ENCODE measurements at regions not wholly inside any gene's neighbourhood (a gene's known extent, or its start where the extent isn't known, plus 50 kb on each side); places are given as distances from the start of the nearest gene placed in this dataset.
"Not testable (repeated sequence)": the region's sequence is repeated elsewhere in the genome, so short reads cannot be mapped to it uniquely, and the experiment has no call there.

DNA sequence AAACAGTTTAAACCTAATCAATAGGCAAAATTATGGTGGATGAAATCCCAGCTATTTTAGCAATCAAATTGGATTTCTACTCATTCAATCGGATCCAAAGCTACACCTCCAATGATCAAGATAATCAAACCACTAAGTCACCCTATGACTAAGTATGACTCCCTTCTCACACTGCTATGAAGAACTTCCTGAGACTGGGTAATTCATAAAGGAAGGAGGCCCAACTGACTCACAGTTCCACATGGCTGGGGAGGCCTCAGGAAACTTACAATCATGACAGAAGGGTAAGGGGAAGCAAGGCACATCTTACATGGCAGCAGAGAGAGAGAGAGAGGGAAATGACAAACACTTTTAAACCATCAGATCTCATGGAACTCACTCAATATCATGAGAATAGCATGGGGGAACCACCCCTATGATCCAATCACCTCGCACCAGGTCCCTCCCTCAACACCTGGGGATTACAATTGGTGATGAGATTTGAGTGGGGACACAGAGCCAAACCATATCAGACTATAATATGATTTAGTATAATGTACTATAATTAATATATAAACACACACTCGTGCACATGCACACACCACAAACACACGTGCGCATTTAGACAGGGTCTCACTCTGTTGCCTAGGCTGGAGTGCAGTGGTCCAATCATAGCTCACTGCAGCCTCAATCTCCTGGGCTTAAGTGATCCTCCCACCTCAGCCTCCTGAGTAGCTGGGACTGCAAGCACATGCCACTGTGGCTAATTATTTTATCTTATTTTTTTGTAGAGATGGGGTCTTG is 213.6 kb upstream of the FOXK1 start:
- POLR2A ChIA-PET, result no interaction called here
- no peak for DNase-seq (ENCODE audit: extremely low spot score)
- CTCF ChIA-PET, result no interaction called here
- TF ChIP-seq, protein P1, sequence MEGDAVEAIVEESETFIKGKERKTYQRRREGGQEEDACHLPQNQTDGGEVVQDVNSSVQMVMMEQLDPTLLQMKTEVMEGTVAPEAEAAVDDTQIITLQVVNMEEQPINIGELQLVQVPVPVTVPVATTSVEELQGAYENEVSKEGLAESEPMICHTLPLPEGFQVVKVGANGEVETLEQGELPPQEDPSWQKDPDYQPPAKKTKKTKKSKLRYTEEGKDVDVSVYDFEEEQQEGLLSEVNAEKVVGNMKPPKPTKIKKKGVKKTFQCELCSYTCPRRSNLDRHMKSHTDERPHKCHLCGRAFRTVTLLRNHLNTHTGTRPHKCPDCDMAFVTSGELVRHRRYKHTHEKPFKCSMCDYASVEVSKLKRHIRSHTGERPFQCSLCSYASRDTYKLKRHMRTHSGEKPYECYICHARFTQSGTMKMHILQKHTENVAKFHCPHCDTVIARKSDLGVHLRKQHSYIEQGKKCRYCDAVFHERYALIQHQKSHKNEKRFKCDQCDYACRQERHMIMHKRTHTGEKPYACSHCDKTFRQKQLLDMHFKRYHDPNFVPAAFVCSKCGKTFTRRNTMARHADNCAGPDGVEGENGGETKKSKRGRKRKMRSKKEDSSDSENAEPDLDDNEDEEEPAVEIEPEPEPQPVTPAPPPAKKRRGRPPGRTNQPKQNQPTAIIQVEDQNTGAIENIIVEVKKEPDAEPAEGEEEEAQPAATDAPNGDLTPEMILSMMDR (IDR thresholded peaks at IDR 0.05; ENCODE audit: control extremely low read depth, extremely low read depth, low read depth, missing control alignments), result no peak

DNA sequence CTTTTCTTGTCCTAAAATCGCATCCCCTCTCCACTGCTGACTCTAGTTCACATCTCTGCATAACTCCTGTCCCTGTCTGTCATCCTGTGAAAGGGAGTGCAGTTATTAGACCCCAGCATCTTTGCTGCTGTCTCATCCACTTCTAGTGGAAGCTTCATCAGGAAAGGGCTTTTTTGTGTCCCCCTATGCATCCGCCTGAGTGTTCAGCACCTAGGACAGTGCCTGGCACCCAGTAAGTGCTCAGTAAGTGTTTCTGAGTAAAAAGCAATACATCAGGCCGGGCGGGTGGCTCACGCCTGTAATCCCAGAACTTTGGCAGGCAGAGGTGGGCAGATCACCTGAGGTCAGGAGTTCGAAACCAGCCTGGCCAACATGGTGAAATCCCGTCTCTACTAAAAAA is 211.8 kb upstream of the FOXK1 start:
- DNase-seq (ENCODE audit: extremely low spot score), result no peak
- CTCF ChIA-PET, result no interaction called here
- TF ChIP-seq, protein P1 (IDR thresholded peaks at IDR 0.05; ENCODE audit: control extremely low read depth, extremely low read depth, low read depth, missing control alignments), result no peak
- POLR2A ChIA-PET, result no interaction called here

DNA sequence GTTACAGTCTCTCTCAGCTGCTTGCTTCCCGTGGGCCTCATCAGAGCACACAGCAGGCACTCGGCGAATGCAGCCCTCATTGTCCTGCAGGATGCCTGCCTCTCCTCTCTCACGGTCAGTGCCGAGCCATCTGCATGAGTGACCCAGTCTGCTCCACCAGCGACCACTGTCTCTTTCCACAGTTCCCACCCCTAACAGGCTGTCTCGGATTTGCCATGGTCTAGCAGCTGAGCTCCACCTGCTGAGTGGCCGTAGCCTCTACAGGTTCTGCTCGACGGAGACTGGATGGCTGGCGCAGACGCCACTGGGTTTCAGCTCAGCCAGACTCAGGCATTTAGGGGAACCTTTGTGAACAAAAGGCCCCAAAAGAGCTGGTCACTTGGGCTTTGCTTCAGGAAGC is 209.4 kb upstream of the FOXK1 start:
- no peak for DNase-seq (ENCODE audit: extremely low spot score)
- TF ChIP-seq, protein P1 (IDR thresholded peaks at IDR 0.05; ENCODE audit: control extremely low read depth, extremely low read depth, low read depth, missing control alignments), result no peak
- CTCF ChIA-PET, result no interaction called here
- POLR2A ChIA-PET, result no interaction called here

DNA sequence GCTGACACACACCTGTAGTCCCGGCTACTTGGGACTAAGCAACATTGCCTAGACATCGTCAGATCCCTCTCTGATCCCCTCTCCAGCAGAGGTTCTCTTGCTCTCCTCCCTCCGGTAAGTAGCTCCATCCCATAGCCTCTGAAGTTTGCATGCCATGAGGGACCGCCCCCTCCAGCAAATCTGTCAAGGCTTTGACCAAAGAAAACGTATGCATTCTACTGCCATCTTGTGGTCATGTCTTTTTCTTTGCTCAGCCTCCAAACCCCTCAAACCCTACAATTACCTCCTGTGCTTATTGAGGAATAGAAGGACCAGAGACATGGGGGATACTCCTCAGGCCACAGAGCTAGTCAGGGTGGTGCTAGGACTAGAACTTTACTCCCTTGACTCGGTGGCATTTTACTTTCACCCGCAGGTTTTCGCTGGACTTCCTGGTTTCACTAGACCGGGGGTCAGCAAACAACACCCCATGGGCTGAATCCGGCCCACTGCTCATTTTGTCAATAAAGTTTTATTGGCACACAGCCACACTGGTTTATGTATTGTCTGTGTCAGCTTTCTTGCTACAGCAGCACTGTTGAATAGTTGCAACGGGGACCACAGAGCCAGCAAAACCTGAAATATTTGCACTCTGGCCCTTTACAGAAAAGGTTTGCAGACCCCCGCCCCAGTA is 202.6 kb upstream of the FOXK1 start:
- CTCF ChIA-PET, result no interaction called here
- peak; percentile 18 for DNase-seq (ENCODE audit: extremely low spot score)
- TF ChIP-seq, protein P1 (IDR thresholded peaks at IDR 0.05; ENCODE audit: control extremely low read depth, extremely low read depth, low read depth, missing control alignments), result peak; percentile 30
- POLR2A ChIA-PET, result no interaction called here

DNA sequence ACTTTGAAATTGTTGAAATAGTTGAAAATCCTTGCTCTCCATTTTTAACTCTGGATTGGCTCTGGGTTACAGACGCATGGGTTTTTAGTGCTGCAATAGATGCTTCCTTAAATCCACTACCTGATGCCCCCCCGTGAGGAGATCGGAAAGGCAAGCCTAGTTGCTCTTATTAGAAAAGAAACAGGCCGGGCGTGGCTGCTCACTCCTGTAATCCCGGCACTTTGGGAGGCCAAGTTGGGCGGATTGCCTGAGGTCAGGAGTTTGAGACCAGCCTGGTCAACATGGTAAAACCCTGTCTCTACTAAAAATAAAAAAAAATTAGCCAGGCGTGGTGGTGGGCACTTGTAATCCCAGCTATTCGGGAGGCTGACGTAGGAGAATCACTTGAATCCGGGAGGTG is 202.0 kb upstream of the FOXK1 start:
- CTCF ChIA-PET; DNase-seq (ENCODE audit: extremely low spot score); POLR2A ChIA-PET: not testable (repeated sequence)

DNA sequence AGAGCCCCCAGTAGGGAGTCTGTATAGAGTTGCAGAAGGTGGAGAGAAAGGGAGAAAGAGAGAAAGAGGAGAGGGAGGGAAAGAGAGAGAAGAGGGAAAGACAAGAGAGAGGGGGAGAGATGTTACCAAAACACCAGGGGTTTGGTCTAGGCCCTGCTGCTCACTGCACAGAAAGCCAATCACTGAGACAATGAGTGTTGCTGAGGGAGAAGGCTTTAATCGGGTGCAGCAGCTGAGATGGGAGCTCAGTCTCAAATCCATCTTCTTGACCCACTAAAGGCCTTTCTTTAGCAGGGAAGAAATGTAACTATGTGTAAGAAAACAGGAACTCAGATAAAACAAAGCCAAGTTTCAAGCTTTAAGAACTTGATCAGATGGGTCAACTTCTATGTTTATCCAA is 198.2 kb upstream of the FOXK1 start:
- ChIA-PET POLR2A (no interaction called here), CTCF (no interaction called here)
- TF ChIP-seq, protein P1 (IDR thresholded peaks at IDR 0.05; ENCODE audit: control extremely low read depth, extremely low read depth, low read depth, missing control alignments), result no peak
- DNase-seq (ENCODE audit: extremely low spot score), result no peak

DNA sequence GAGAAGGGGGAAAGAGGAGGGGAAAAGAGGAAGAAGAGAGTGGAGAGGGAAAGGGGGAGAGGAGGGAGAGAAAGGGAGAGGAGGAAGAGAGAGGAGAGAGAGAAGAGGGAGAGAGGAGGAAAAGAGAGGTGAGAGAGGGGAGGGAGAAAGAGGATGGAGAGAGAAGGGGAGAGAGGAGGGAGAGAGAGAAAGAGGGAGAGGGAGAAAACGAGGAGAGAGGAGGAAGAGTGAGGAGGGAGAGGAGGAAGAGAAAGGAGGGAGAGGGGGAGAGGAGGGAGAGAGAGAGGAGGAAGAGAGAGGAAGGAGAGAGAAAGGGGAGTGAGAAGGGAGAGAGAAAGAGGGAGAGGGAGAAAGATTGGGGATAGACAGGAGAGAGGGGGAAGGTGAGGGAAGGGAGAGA is 197.6 kb upstream of the FOXK1 start:
- CTCF ChIA-PET, result no interaction called here
- TF ChIP-seq, protein P1 (IDR thresholded peaks at IDR 0.05; ENCODE audit: control extremely low read depth, extremely low read depth, low read depth, missing control alignments), result no peak
- DNase-seq (ENCODE audit: extremely low spot score), result no peak
- POLR2A ChIA-PET, result no interaction called here

Measured in GM10248 (cell line).